8988T (cell line): ENCODE measurements at regions not wholly inside any gene's neighbourhood (a gene's known extent, or its start where the extent isn't known, plus 50 kb on each side); places are given as distances from the start of the nearest gene placed in this dataset.

Source experiments
- DNase-seq: peaks from one replicate; pipeline ENCODE4 v3.0.0; 2011

GRCh38 chr1:24999426-24999825 lies 69.3 kb upstream of the RUNX3 start:
- no peak for DNase-seq

- no peak for DNase-seq
These were observed 68.6 kb upstream of the RUNX3 start for GRCh38 chr1:24998563-24999245.

GRCh38 chr1:24996983-24997893 lies 67.2 kb upstream of the RUNX3 start:
- DNase-seq = no peak

- no peak for DNase-seq
These were observed 66.4 kb upstream of the RUNX3 start for GRCh38 chr1:24996456-24996855.

DNA sequence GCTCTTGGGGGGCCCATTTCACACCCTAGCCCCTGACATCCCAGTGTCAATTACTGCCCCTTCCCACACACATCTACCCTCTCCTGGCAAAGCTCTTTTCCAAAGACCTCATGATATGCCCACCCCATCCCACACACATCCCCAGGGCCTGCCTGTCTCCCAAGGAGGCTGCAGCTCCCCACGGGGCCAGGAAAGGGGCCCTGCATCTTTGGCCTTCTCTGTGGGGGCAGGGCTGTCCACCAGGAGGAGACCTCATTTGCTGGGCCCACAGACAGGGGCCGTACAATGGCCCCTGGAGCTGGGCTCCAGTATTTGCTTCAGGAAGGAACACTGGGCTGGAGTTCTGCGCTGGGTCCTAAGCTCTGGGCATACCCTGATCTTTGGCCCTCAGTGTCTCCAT lies 65.6 kb upstream of the RUNX3 start:
- DNase-seq = no peak

DNA sequence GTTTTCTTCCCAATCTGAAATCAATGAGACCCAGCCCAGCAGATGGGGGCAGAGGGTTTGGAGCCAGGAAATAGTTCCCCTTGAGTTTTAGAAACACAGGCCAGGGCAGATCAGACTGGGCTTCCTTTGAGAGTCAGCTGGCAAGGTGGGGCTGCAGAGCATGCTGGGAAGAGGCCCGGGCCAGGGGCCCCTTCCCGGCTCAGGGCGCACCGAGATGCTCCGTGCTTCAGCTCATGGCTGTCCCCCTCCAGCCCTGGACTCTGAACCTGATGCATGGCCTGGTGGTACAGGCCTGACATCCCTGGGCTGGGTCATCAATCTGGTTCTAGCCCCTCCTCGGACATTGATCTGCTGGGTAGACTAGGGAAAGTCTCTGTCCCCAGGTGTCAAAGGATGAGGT lies 65.1 kb upstream of the RUNX3 start:
- DNase-seq = no peak

- DNase-seq = no peak
These were observed 64.0 kb upstream of the RUNX3 start for GRCh38 chr1:24993871-24994580.

- DNase-seq = no peak
These were observed 62.7 kb upstream of the RUNX3 start for GRCh38 chr1:24992761-24993211.

GRCh38 chr1:24992124-24992760 lies 62.2 kb upstream of the RUNX3 start:
- no peak for DNase-seq

- DNase-seq = no peak
These were observed 61.6 kb upstream of the RUNX3 start for GRCh38 chr1:24991697-24992096.

DNA sequence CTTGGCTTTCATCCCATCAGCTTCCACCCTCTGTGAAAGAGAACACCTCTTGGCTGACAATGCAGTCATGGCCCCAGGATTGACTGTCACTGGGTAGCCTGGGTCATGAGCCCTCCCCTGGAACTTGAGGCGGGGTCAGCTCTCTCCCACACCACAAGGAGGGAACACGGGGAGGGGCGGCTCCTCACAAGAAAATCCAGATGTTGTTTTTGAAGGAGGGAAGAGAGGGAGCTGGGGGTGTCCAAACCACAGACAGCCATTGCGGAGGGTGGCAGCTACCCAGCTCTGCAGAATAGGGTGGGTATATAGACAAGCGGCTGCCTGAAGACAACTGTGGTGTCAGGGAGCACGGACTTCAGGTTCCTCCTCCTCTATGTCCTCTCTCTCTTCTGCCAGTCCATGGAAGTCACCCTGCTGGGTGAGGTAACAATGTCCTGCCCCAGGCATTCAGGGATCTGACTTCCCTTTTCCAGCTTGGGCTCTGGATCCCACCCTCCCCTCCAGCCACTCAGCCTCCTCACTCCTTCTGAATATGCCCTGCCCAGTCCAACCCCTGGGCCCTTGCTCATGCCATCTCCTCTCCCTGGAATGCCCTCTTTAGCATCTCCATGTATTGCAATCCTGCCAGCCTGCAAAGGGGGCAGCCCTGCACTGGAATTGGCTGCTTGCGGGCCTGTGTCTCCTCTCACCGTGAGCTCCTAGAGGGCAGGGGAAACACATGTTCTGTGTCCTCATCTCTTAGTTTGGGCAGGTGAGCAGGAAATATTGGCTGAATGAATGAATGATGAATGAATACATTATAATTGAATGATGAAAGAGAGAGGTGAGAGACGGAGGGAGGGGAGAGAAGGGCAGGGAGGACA lies 60.9 kb upstream of the RUNX3 start:
- no peak for DNase-seq

- DNase-seq = no peak
These were observed 60.1 kb upstream of the RUNX3 start for GRCh38 chr1:24990136-24990535.

GRCh38 chr1:24989082-24989481 lies 59.0 kb upstream of the RUNX3 start:
- DNase-seq = no peak

DNA sequence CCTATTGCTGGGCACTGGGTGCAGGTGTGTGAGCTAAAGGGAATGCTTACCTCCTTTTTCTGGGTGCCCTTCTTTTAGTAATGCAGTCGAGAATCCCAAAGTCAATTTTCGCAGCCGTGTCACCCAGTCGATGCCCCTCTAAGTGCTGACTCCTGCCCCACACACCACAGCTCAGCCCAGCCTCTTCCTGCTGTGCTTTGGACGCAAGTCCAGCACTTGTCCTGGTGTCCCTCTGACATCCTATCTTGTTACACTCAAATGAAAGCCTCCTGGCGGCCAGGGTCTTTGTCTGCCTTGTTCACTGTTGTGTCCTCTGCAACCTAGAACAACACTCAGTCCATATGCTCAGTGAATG lies 58.5 kb upstream of the RUNX3 start:
- no peak for DNase-seq

DNA sequence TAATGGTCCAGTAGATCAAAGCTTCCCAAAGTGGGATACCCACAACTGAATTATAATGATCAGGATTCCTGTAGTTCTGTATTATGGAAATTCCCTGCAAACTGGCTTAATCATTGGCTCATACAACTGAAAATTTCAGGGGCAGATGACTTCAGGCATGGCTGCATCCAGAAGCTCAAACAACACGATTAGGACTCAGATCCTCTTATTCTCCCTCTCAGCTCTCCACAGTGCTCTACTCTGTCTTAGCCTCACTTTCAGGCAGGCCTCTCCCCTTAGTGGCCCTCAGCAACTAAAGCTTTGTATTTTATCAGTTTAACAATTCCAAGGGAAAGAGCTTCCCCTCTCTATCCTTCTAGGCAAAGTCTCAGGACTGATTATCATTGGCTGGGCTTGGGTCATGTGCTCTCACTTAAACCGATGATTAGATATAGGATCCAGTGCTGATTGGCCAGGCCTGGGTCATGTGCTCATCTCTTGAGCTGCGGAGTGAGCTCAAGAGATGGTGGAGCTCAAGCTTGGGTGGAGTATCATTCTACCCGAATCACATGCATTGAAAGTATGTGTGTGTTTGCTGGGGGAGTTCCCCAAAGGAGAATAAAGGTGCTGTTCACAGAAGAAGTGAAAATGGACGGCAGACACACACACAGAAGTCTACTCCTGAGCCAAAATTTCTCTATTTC lies 57.9 kb upstream of the RUNX3 start:
- DNase-seq = no peak

DNA sequence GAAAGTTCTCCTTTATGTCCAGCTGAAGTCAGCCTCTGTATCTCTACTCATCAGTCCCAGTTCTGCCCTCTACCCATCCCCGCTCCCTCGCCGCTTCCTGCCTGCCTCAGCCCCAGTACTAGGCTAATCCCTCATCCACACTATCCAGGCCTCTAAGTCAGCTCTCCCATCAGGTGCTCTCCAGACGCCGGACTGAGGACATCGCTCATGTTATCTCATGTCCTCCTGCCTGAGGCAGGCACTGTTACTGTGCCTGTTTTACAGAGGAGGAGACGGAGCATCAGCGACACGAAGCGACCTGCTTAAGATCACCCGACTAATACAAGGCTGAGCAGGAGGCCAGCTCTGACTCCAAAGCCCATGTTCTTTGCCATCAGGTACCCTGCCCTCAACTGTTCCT lies 57.3 kb upstream of the RUNX3 start:
- no peak for DNase-seq

GRCh38 chr1:24986372-24986965 lies 56.4 kb upstream of the RUNX3 start:
- DNase-seq = no peak

DNA sequence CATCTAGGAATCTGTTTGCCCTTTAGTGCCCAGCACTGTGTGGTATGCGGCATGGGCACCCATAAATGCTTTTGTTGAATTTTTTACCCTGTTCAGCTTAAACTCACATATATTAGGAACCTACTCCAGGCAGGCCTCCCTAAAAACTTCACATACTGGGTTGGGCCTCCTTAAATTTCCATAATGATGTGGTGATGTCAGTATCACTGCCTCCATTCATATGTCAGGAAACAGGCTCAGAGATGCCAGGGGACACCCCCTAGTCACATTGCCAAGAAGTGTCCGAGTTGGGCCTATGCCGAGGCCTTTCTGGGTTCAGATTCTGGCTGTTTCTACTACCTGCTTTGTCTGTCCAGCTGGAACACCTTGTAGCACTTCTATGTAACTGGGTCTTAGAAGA lies 55.7 kb upstream of the RUNX3 start:
- no peak for DNase-seq

DNA sequence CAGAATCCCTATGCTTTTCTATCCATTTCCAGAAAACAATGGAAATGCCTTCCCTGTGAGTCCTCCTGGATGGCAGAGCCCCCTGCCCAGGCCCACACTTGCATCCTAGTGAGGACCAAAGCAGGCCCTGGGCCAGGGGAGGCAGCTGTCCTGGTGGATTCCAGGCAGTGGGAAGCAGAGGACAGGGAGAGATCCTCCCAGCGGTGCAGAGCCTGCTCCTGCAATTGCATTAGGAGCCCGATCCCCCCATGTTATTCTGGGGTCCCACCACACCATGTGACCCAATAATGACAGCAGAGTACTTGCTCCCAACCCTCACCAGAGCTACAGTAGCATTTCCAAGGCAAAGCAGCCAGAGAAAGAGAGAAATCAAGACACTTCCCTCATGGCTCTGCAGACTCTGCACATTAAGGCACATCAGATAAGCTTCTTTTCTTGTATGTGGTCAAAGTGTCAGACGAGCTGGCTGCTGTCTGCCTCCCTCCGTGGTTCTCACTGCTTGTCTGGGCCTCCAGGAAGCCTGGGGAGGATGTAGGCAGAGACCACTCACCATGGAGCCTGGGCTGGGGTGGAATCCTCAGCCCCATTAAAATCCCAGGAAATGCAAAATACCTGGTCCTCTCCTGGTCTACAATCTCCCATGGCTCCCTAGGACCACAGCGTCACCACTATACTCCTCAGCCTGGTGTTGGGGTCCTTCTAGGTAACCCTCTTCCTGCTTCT lies 54.9 kb upstream of the RUNX3 start:
- DNase-seq = no peak

DNA sequence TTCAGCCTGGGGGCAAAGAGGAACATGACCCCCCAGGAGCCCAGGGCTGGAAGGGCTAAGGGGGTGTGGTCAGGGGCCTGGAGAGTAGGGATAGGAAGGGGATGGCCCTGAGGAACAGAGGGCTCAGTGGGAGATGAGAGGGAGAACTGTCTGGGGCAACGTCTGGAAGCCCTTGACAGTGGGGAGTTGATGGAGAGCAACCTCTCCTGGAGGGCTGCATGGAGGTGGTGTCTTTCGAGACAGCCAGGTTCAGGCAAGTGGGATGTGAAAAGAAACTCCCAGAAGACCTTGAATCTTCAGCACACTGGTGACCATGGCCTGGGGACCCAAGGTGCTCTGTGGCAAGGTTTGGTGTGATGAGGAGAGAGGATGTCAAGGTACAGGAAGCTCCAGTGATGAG lies 54.2 kb upstream of the RUNX3 start:
- no peak for DNase-seq
